Mesendoderm (in vitro differentiated cells): ENCODE measurements at regions not wholly inside any gene's neighbourhood (a gene's known extent, or its start where the extent isn't known, plus 50 kb on each side); places are given as distances from the start of the nearest gene placed in this dataset.
"Not testable (repeated sequence)": the region's sequence is repeated elsewhere in the genome, so short reads cannot be mapped to it uniquely, and the experiment has no call there.

Experiments used
- DNase-seq: peaks from one replicate; pipeline ENCODE4 v3.0.0; 2013
- H2AK5ac ChIP-seq: 2 replicates; pipeline ENCODE4 v1.6.1; 2013; ENCODE audit warnings: low read length, inconsistent platforms
- H2BK120ac ChIP-seq: 2 replicates; pipeline ENCODE4 v1.6.1; 2013; ENCODE audit warnings: low read depth, mild to moderate bottlenecking, low read length, moderate library complexity, mixed read lengths
- H2BK15ac ChIP-seq: replicated peaks from 2 replicates; pipeline ENCODE4 v1.6.1; 2013; ENCODE audit warnings: low read depth, mild to moderate bottlenecking, moderate library complexity
- H2BK5ac ChIP-seq: 2 replicates; pipeline ENCODE4 v1.6.1; 2013; ENCODE audit warnings: low read length, inconsistent platforms
- H3K18ac ChIP-seq: 2 replicates; pipeline ENCODE4 v1.6.1; 2013; ENCODE audit warnings: mild to moderate bottlenecking, low read length, mixed read lengths
- H3K23ac ChIP-seq: one replicate; pipeline ENCODE4 v1.6.1; 2013; ENCODE audit warnings: low read length
- H3K27ac ChIP-seq: 2 replicates; pipeline ENCODE4 v1.5.1; 2013; ENCODE audit warnings: low read depth, mild to moderate bottlenecking, inconsistent platforms, low read length, moderate library complexity
- H3K27me3 ChIP-seq: 2 replicates; pipeline ENCODE4 v1.6.1; 2013; ENCODE audit warnings: low read length, control low read depth, mild to moderate bottlenecking, inconsistent platforms; ENCODE audit not compliant: insufficient read depth, poor library complexity
- H3K36me3 ChIP-seq: 2 replicates; pipeline ENCODE4 v1.6.1; 2013; ENCODE audit warnings: low read length, inconsistent platforms; ENCODE audit not compliant: control insufficient read depth, insufficient read depth
- H3K4ac ChIP-seq: one replicate; pipeline ENCODE4 v1.6.1; 2013; ENCODE audit warnings: low read depth, mild to moderate bottlenecking, low read length, moderate library complexity
- H3K4me1 ChIP-seq: 2 replicates; pipeline ENCODE4 v1.6.1; 2013; ENCODE audit warnings: low read depth, low read length, inconsistent platforms; ENCODE audit not compliant: control insufficient read depth
- H3K4me2 ChIP-seq: 2 replicates; pipeline ENCODE4 v1.6.1; 2013; ENCODE audit warnings: low read length
- H3K4me3 ChIP-seq: 2 replicates; pipeline ENCODE4 v1.5.1; 2013; ENCODE audit warnings: mild to moderate bottlenecking, low read length
- H3K56ac ChIP-seq: one replicate; pipeline ENCODE4 v1.6.1; 2013; ENCODE audit warnings: low read length
- H3K79me1 ChIP-seq: 2 replicates; pipeline ENCODE4 v1.6.1; 2013; ENCODE audit warnings: low read length, inconsistent platforms
- H3K79me2 ChIP-seq: 2 replicates; pipeline ENCODE4 v1.6.1; 2013; ENCODE audit warnings: mild to moderate bottlenecking, low read length; ENCODE audit not compliant: control insufficient read depth, insufficient read depth
- H3K9ac ChIP-seq: 2 replicates; pipeline ENCODE4 v1.6.1; 2013; ENCODE audit warnings: low read length, inconsistent platforms
- H4K5ac ChIP-seq: one replicate; pipeline ENCODE4 v1.6.1; 2013; ENCODE audit warnings: low read length
- H4K8ac ChIP-seq: one replicate; pipeline ENCODE4 v1.6.1; 2013; ENCODE audit warnings: low read depth, mild to moderate bottlenecking, control low read depth, low read length, moderate library complexity
- whole genome bisulfite sequencing: extraction: QIAGEN DNeasy Blood & Tissue Kit; methylation state at CpG from one replicate; pipeline ENCODE4 v1.1.7; 2013; ENCODE audit warnings: low lambda C conversion rate, missing lambda C conversion rate; ENCODE audit not compliant: insufficient coverage; ENCODE audit errors: extremely low coverage; 5-methylcytosine and 5-hydroxymethylcytosine counted together

GRCh38 chr12:127832172-127832571, 434.8 kb upstream of the TMEM132C start:
- 100% methylated on average over 2 of the region's 3 CpGs for WGBS
- H3K36me3 ChIP-seq = no peaks in the 10 kb centered on the region
- H2BK5ac ChIP-seq = no peak overlapping the region
- no peaks in the 10 kb centered on the region for H3K4me1 ChIP-seq
- no peak overlapping the region for H3K23ac ChIP-seq
- no peak overlapping the region for H3K4me3 ChIP-seq
- H3K4ac ChIP-seq = no peak overlapping the region
- no peak overlapping the region for H3K56ac ChIP-seq
- no peaks in the 10 kb centered on the region for H3K79me1 ChIP-seq
- H3K79me2 ChIP-seq = no peaks in the 10 kb centered on the region
- no peaks in the 10 kb centered on the region for H3K27me3 ChIP-seq
- no peak for DNase-seq
- no peak overlapping the region for H3K18ac ChIP-seq
- no peak overlapping the region for H2BK120ac ChIP-seq
- H3K9ac ChIP-seq = no peak overlapping the region
- no peak overlapping the region for H3K27ac ChIP-seq
- H3K4me2 ChIP-seq = no peak overlapping the region
- no peak overlapping the region for H2BK15ac ChIP-seq
- H2AK5ac ChIP-seq = no peak overlapping the region
- H4K8ac ChIP-seq = no peak overlapping the region
- H4K5ac ChIP-seq = no peak overlapping the region

- DNase-seq, H3K18ac ChIP-seq, H3K4ac ChIP-seq, H2BK120ac ChIP-seq, H3K4me2 ChIP-seq, H2AK5ac ChIP-seq, H3K79me2 ChIP-seq, H3K36me3 ChIP-seq, H2BK5ac ChIP-seq, H3K9ac ChIP-seq, H3K27ac ChIP-seq, H3K4me1 ChIP-seq, H3K27me3 ChIP-seq, H3K23ac ChIP-seq, H4K5ac ChIP-seq, H3K4me3 ChIP-seq, H3K56ac ChIP-seq, H2BK15ac ChIP-seq, H3K79me1 ChIP-seq, H4K8ac ChIP-seq: not testable (repeated sequence)
- WGBS = no CpG with 5 or more reads among the region's 4 CpGs
Measured at GRCh38 chr12:127836802-127837201, 430.2 kb upstream of the TMEM132C start.

GRCh38 chr12:127857661-127858060, 409.3 kb upstream of the TMEM132C start:
- Histone ChIP-seq H3K4ac (no peak overlapping the region), H2BK15ac (no peak overlapping the region), H3K4me1 (no peaks in the 10 kb centered on the region), H3K4me2 (no peak overlapping the region), H2BK120ac (no peak overlapping the region), H4K5ac (no peak overlapping the region), H2AK5ac (no peak overlapping the region), H3K79me2 (no peaks in the 10 kb centered on the region), H3K56ac (no peak overlapping the region), H3K9ac (no peak overlapping the region), H3K18ac (no peak overlapping the region), H3K27me3 (no peaks in the 10 kb centered on the region), H3K23ac (no peak overlapping the region), H3K4me3 (no peak overlapping the region), H3K79me1 (no peaks in the 10 kb centered on the region), H3K36me3 (no peaks in the 10 kb centered on the region), H4K8ac (no peak overlapping the region), H2BK5ac (no peak overlapping the region), H3K27ac (no peak overlapping the region)
- WGBS = no CpG with 5 or more reads among the region's 5 CpGs
- no peak for DNase-seq

- H4K5ac ChIP-seq = no peak overlapping the region
- no peak overlapping the region for H2AK5ac ChIP-seq
- no peak overlapping the region for H4K8ac ChIP-seq
- H3K27ac ChIP-seq = no peak overlapping the region
- H3K23ac ChIP-seq = no peak overlapping the region
- H3K36me3 ChIP-seq = no peaks in the 10 kb centered on the region
- no peak overlapping the region for H3K4ac ChIP-seq
- WGBS = no CpG with 5 or more reads among the region's 6 CpGs
- no peak overlapping the region for H2BK120ac ChIP-seq
- H3K4me1 ChIP-seq = no peaks in the 10 kb centered on the region
- no peak overlapping the region for H2BK15ac ChIP-seq
- no peak overlapping the region for H2BK5ac ChIP-seq
- H3K79me2 ChIP-seq = no peaks in the 10 kb centered on the region
- no peaks in the 10 kb centered on the region for H3K27me3 ChIP-seq
- no peak overlapping the region for H3K18ac ChIP-seq
- no peak for DNase-seq
- no peak overlapping the region for H3K56ac ChIP-seq
- no peak overlapping the region for H3K4me3 ChIP-seq
- no peak overlapping the region for H3K9ac ChIP-seq
- no peak overlapping the region for H3K4me2 ChIP-seq
- no peaks in the 10 kb centered on the region for H3K79me1 ChIP-seq
Measured at GRCh38 chr12:127860536-127860935, 406.4 kb upstream of the TMEM132C start.

GRCh38 chr12:127861406-127861805, 405.6 kb upstream of the TMEM132C start:
- Histone ChIP-seq H3K79me1 (no peaks in the 10 kb centered on the region), H2BK15ac (no peak overlapping the region), H3K79me2 (no peaks in the 10 kb centered on the region), H3K4me1 (no peaks in the 10 kb centered on the region), H4K5ac (no peak overlapping the region), H3K56ac (no peak overlapping the region), H3K27ac (no peak overlapping the region), H2BK5ac (no peak overlapping the region), H3K36me3 (no peaks in the 10 kb centered on the region), H3K18ac (no peak overlapping the region), H3K4me2 (no peak overlapping the region), H4K8ac (no peak overlapping the region), H3K4me3 (no peak overlapping the region), H3K27me3 (no peaks in the 10 kb centered on the region), H3K23ac (no peak overlapping the region), H3K9ac (no peak overlapping the region), H2BK120ac (no peak overlapping the region), H2AK5ac (no peak overlapping the region), H3K4ac (no peak overlapping the region)
- no peak for DNase-seq
- no CpG with 5 or more reads among the region's 3 CpGs for WGBS

GRCh38 chr12:127873306-127873705, 393.7 kb upstream of the TMEM132C start:
- no peak overlapping the region for H3K4me2 ChIP-seq
- no peaks in the 10 kb centered on the region for H3K27me3 ChIP-seq
- no peak overlapping the region for H3K4me3 ChIP-seq
- H2BK5ac ChIP-seq = no peak overlapping the region
- H3K23ac ChIP-seq = no peak overlapping the region
- H3K36me3 ChIP-seq = no peaks in the 10 kb centered on the region
- no peak overlapping the region for H3K9ac ChIP-seq
- no peaks in the 10 kb centered on the region for H3K4me1 ChIP-seq
- H3K79me2 ChIP-seq = no peaks in the 10 kb centered on the region
- no peak overlapping the region for H3K4ac ChIP-seq
- H2AK5ac ChIP-seq = no peak overlapping the region
- DNase-seq = no peak
- H2BK120ac ChIP-seq = no peak overlapping the region
- H3K79me1 ChIP-seq = no peaks in the 10 kb centered on the region
- H2BK15ac ChIP-seq = no peak overlapping the region
- no peak overlapping the region for H3K56ac ChIP-seq
- H3K27ac ChIP-seq = no peak overlapping the region
- H4K5ac ChIP-seq = no peak overlapping the region
- WGBS = 100% methylated on average over 2 of the region's 2 CpGs
- H4K8ac ChIP-seq = no peak overlapping the region
- no peak overlapping the region for H3K18ac ChIP-seq
